Iris pigment epithelial cell (primary cell): ENCODE measurements at regions not wholly inside any gene's neighbourhood (a gene's known extent, or its start where the extent isn't known, plus 50 kb on each side); places are given as distances from the start of the nearest gene placed in this dataset.
A peak's percentile ranks its signal among the peaks of the same experiment; 100 is the strongest.
"Not testable (repeated sequence)": the region's sequence is repeated elsewhere in the genome, so short reads cannot be mapped to it uniquely, and the experiment has no call there.

Source experiments
- DNase-seq: peaks from one replicate; pipeline ENCODE4 v3.0.0-alpha.2; 2011; ENCODE audit warnings: low read depth

DNA sequence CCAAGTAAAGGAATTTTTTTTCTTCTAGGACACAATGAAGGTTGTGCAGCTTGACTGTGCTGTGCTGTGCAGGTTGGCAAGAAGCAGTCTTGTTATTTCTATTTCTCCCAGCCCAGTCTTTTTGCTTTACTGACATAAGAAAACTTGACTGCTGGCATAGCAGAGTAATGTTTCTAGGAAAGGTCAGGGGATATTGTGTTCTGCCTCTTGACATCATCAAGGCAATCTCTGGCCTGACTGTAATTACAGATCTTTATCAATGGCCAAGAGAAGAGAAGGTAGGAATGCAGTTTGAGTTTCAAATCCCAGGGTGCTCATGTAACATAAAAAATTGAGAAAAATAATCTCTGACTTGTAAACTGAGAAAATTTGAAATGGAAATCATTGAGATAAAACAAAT is 226.3 kb upstream of the ADGRL4 start:
- no peak for DNase-seq

DNA sequence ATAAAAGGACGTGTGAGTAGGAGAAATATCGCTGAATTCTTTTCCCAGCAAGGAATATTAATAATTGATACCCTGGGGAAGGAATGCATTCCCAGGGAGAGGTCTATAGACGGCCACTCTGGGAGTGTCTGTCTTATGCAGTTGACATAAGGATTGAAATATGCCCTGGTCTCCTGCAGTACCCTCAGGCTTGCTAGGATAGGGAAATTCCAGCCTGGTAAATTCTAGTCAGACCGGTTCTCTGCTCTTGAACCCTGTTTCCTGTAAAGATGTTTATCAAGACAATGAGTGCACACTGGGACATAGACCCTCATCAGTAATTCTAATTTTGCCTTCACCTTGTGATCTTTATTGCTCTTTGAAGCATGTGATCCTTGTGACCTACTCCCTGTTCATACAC is 224.2 kb upstream of the ADGRL4 start:
- not testable (repeated sequence) for DNase-seq

DNA sequence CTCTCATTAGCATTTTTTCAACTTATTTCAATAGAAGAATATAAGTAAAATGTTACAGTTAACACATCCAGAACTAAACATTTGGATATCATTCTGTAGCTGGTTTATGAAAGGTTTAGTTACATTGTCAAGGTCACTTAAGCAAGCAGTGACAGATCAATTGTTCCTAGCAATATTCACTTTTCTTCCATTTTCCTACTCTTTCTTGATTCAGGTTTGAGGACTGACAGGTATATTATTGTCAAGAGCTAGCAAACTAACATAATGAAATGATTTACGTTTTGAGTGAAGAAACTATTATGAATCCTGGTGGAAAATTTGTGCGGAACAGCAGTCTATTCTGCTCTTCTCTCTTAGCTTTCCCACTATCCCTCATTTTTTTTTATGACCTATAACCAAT is 220.4 kb upstream of the ADGRL4 start:
- no peak for DNase-seq

- DNase-seq: no peak
Observed at GRCh38 chr1:79224537-79224936, 218.0 kb upstream of the ADGRL4 start.

DNA sequence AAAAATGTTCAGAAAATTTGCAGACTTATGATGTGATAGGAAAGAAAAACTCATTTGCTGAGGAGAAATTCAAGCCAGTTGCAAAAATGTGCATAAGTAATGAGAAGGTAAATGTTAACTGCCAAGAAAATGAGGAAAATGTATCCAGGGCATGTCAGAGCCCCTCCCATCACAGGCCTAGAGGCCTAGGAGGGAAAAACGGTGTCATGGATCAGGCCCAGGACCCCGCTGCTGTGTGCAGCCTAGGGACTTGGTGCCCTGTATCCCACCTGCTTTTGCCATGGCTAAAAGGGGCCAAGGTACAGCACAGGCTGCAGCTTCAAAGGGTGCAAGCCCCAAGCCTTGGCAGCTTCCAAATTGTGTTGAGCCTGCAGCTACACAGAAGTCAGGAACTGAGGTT is 214.0 kb upstream of the ADGRL4 start:
- no peak for DNase-seq

GRCh38 chr1:79215311-79215710 is 208.8 kb upstream of the ADGRL4 start:
- no peak for DNase-seq

GRCh38 chr1:79207786-79208185 is 201.3 kb upstream of the ADGRL4 start:
- DNase-seq: no peak

DNA sequence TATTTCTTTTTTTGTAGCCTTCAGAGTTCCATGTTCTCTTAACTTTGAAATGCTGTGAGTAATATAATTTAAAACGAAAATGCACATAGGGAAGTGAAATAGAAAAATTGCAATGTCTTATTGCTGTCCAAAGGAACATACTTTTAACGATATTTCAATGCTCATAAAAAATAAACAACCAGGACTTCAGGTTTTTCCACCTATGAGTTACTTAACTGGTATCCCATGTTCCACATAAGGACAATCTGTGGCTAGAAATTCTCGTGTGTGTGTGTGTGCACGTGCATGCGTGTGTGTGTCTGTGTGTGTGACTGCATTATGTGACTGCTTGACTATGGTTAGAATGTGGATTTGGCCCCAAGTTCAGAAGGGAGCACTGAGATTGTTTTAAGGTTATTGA is 200.8 kb upstream of the ADGRL4 start:
- no peak for DNase-seq

DNA sequence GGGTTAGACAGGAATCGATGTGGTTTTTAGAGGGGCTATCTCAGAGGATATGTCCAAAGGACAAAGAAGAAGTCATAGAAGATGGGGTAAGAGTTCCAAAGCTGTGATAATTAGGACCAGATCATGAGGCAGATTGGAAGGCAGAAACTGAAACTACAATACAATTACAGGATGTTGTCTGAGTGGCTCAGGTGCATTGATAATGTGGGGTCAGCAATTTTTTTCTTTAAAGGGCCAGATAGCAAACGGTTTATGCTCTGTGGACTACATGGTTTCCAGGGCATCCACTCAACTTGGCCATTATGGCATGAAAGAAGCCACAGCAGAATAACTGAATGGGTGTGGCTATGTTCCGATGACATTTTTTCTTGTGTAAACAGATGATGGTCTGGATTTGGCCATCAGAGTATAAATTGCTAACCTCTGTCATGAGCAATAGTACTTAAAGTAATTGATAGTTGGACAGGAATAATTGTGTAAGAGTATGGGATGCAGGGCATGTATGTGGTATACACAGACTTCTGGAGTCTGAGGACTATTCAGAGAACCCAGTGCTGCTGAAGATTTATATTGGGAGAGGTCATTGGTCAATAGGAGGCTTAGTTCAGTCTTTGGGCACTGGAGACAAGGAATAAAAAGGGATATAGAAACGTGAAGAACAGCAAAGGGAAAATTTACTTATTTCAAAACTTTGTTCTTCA is 198.4 kb upstream of the ADGRL4 start:
- no peak for DNase-seq

DNA sequence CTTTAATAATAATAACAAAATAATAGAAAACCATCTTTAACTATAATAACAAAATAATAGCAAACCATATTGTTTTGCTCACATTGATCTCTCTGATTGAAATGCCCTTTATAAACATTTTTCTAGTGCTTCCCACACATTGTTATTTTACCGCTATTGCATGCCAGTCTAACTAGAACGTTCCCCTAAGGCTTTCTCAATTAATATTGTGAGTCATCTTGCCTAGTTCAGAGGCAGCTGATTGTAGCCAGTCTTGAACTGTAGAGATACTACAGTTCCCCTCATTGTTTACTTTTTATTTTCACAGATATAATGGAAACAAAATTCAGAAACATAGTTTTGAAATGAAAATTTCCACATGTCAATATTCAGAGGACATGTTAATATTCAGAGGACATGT is 192.3 kb upstream of the ADGRL4 start:
- DNase-seq: peak; percentile 72

- DNase-seq: peak; percentile 27
Observed at GRCh38 chr1:79197421-79197820, 190.9 kb upstream of the ADGRL4 start.

GRCh38 chr1:79196211-79196610 is 189.7 kb upstream of the ADGRL4 start:
- DNase-seq: no peak

DNA sequence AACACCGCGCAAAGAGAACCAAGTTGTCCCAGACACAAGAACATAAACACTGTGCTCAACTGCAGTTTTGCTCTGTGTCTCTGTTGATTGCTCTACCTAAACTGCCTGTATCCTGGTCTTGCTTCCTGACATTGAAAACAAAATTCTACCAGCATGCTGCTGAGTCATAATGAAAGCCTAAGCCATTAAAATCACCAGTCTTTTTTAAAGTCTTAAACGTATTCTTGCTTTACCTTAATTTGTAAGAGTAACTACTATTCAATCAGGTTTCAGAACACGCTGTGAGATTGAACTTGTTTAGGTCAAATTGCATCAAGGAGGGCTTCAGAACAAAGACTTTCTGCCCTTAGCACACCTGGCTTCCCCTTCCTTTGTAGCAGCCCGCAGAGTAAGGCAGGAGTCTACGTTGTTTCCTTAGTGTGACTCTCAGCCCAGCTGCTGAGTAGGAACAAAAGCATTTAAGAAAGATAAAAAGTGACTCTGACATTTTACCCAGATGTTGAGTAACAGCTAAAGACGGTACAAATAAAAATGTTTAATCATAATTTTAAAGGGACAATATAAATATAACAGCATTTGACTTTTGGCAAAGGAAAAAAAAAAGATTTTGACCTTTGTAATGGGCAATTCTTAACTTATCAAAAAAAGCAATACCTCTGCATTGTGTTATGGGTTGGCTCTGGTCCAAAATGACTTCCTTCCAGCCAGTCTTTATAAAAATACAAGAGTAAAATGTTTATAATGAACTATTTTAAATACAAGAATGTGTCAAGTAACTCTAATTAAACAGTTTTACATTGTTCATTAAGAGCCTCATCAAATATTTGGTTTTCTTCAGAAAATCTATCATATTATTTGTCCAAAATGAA is 186.9 kb upstream of the ADGRL4 start:
- DNase-seq: peak; percentile 78

- DNase-seq: peak; percentile 17
Observed at GRCh38 chr1:79190074-79190473, 183.5 kb upstream of the ADGRL4 start.

- DNase-seq: peak; percentile 79
Observed at GRCh38 chr1:79188337-79188736, 181.8 kb upstream of the ADGRL4 start.

GRCh38 chr1:79186260-79186659 is 179.7 kb upstream of the ADGRL4 start:
- no peak for DNase-seq

GRCh38 chr1:79177844-79178243 is 171.3 kb upstream of the ADGRL4 start:
- DNase-seq: no peak

DNA sequence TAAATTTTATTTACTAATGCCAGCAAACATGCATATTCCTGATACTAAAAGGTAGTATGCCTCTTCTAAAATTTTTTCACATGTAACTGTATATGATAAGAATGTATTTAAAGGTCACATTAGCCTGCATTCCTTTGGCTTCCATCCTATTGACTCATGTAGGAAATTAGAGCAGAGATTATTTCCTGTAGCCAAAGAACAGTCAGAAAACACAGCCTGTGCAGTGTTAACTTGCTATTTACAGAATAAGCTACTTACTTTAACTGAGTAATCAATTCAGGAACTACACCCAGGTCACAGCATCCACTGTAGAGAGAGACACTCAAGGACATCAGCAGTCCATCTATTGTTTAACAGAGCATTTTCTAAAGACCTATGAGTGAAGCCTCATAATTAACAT is 154.5 kb upstream of the ADGRL4 start:
- DNase-seq: peak; percentile 78

GRCh38 chr1:79155991-79156390 is 149.5 kb upstream of the ADGRL4 start:
- no peak for DNase-seq

GRCh38 chr1:79151006-79151796 is 144.7 kb upstream of the ADGRL4 start:
- DNase-seq: peak; percentile 10

GRCh38 chr1:79150576-79150975 is 144.0 kb upstream of the ADGRL4 start:
- no peak for DNase-seq

- DNase-seq: not testable (repeated sequence)
Observed at GRCh38 chr1:79138227-79138626, 131.7 kb upstream of the ADGRL4 start.
